ENCODE measurements at regions not wholly inside any gene's neighbourhood (a gene's known extent, or its start where the extent isn't known, plus 50 kb on each side); places are given as distances from the start of the nearest gene placed in this dataset.

- Histone ChIP-seq H3K27me3 (no peaks in the 10 kb centered on the region), H3K4me1 (peaks cover 0 to 17% (median 0%) of the 10 kb centered on the region in 4 donors), H3K27ac (no peak overlapping the region), H3K9me3 (no peaks in the 10 kb centered on the region), H3K4me3 (no peak overlapping the region), H3K36me3 (no peaks in the 10 kb centered on the region)
- 63 to 66% methylated on average over 12 of the region's 12 CpGs for WGBS, 2 donors
- no peak for DNase-seq (ENCODE audit: low spot score in 2 of 2)
- TF ChIP-seq CTCF (IDR thresholded peaks at IDR 0.05): no peak
- TF ChIP-seq EP300 (IDR thresholded peaks at IDR 0.05): no peak
- TF ChIP-seq POLR2A (IDR thresholded peaks at IDR 0.05): no peak
Measured at GRCh38 chr5:133818869-133819600, 149.4 kb downstream of the C5orf15 start.

DNA sequence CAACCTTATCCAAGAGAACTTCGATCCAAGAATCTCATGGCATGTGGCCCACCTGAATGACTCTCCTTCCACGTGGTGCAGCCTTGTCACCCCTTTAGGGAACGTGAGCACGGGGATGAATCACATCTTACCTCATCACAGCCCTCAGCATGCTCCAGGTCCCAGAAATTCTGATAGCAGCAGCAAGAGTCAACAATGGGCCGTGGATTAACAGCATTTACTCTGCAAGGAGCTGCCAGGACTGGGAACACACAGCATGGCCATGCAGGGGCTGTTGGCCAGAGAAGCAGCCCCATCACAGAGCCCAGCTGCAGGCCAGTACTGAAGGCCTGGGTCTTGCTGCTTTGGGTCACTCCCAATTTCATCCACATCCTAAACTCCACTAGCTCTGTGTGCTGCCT, 150.4 kb downstream of the C5orf15 start:
- H3K4me3 ChIP-seq: no peak overlapping the region
- H3K27ac ChIP-seq: no peak overlapping the region
- H3K27me3 ChIP-seq: no peaks in the 10 kb centered on the region
- WGBS, 2 donors: 61 to 63% methylated on average over 5 of the region's 5 CpGs
- H3K9me3 ChIP-seq: no peaks in the 10 kb centered on the region
- DNase-seq (ENCODE audit: low spot score in 2 of 2): peak; percentile 19 to 59
- H3K36me3 ChIP-seq: no peaks in the 10 kb centered on the region
- TF ChIP-seq POLR2A (IDR thresholded peaks at IDR 0.05): no peak
- peak in 1 of 2 donors; percentile 33 for TF ChIP-seq EP300 (IDR thresholded peaks at IDR 0.05)
- peaks cover 0 to 17% (median 0%) of the 10 kb centered on the region in 4 donors for H3K4me1 ChIP-seq

DNA sequence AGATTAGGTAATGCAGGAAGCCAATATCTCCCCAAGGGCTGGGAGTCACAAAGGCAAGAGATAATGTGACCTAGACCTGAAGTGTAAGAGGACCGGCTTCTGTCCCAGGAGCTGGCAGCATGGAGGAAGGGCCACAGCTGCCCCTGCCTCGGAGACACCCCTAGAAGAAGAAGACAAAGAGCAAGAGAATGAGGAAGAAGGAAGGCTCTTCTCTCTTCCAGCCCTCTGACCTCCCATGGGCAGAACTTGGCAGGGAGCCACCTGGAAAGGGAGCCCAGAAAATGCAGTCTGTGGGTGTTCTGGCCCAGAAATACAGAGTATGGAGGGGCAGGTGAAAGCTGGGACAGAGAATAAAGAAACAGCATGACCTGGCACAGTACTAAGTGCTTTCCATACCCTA, 151.0 kb downstream of the C5orf15 start:
- H3K27ac ChIP-seq: no peak overlapping the region

GRCh38 chr5:133816791-133817190, 151.6 kb downstream of the C5orf15 start:
- no peak overlapping the region for H3K4me3 ChIP-seq
- no peak overlapping the region for H3K27ac ChIP-seq
- TF ChIP-seq POLR2A (IDR thresholded peaks at IDR 0.05) (no peak), CTCF (IDR thresholded peaks at IDR 0.05) (no peak), EP300 (IDR thresholded peaks at IDR 0.05) (no peak)
- WGBS, 2 donors: 95 to 99% methylated on average over 5 of the region's 5 CpGs
- H3K27me3 ChIP-seq: no peaks in the 10 kb centered on the region
- H3K36me3 ChIP-seq: no peaks in the 10 kb centered on the region
- peaks cover 0 to 17% (median 0%) of the 10 kb centered on the region in 4 donors for H3K4me1 ChIP-seq
- no peak for DNase-seq (ENCODE audit: low spot score in 2 of 2)
- H3K9me3 ChIP-seq: no peaks in the 10 kb centered on the region

More for the DNA sequence above, 151.0 kb downstream of the C5orf15 start:
- Histone ChIP-seq H3K9me3 (no peaks in the 10 kb centered on the region), H3K4me3 (no peak overlapping the region), H3K27me3 (no peaks in the 10 kb centered on the region), H3K4me1 (peaks cover 0 to 17% (median 0%) of the 10 kb centered on the region in 4 donors), H3K36me3 (no peaks in the 10 kb centered on the region)
- WGBS, 2 donors: 51 to 63% methylated on average over 2 of the region's 2 CpGs
- no peak for DNase-seq (ENCODE audit: low spot score in 2 of 2)
- TF ChIP-seq EP300 (IDR thresholded peaks at IDR 0.05): no peak
- TF ChIP-seq CTCF (IDR thresholded peaks at IDR 0.05): no peak
- TF ChIP-seq POLR2A (IDR thresholded peaks at IDR 0.05): no peak

DNA sequence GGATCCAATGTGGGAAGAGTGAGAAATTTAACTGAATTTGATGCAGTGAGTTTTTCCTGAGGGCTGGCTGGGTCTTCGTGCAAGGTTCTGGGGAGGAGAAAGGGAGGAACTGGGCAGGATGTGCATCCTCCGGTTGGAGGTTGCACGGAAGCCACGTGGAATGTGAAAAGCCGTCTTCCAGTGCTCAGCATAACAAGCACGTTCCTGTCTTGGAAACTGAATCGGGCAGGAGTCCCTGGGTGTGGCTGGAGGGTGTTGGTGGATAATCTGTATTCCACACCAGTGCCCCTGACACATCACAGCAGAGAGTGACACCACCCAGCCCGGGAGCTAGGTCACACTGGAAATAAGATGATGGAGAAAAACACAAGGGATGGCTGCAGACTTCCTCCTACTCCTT, 154.3 kb downstream of the C5orf15 start:
- no peak for DNase-seq (ENCODE audit: low spot score in 2 of 2)
- no peaks in the 10 kb centered on the region for H3K27me3 ChIP-seq
- H3K4me3 ChIP-seq: no peak overlapping the region
- 37 to 41% methylated on average over 8 of the region's 8 CpGs for WGBS, 2 donors
- TF ChIP-seq CTCF (IDR thresholded peaks at IDR 0.05) (no peak), POLR2A (IDR thresholded peaks at IDR 0.05) (no peak), EP300 (IDR thresholded peaks at IDR 0.05) (no peak)
- H3K4me1 ChIP-seq: peaks cover 0 to 6% (median 0%) of the 10 kb centered on the region in 4 donors
- no peaks in the 10 kb centered on the region for H3K9me3 ChIP-seq
- H3K36me3 ChIP-seq: no peaks in the 10 kb centered on the region
- no peak overlapping the region for H3K27ac ChIP-seq

Measured in tibial nerve (tissue), 4 donors.